ENCODE measurements at regions not wholly inside any gene's neighbourhood (a gene's known extent, or its start where the extent isn't known, plus 50 kb on each side); places are given as distances from the start of the nearest gene placed in this dataset.

GRCh38 chr20:57922706-57923105 lies 212.9 kb upstream of the PMEPA1 start:
- no peak for DNase-seq
- Histone ChIP-seq H3K27me3 (no peaks in the 10 kb centered on the region), H3K4me3 (no peak overlapping the region), H3K4me1 (no peaks in the 10 kb centered on the region), H3K9me3 (peaks cover 0 to 6% (median 2%) of the 10 kb centered on the region in 4 donors), H3K27ac (no peak overlapping the region), H3K36me3 (no peaks in the 10 kb centered on the region)
- intact Hi-C loops (cut with DNase I): no loop called here
- 73 to 78% methylated on average over 10 of the region's 10 CpGs for WGBS, 2 donors
- no peak for TF ChIP-seq POLR2AphosphoS5 (IDR thresholded peaks at IDR 0.05)
- TF ChIP-seq CTCF (IDR thresholded peaks at IDR 0.05): no peak
- TF ChIP-seq EP300 (IDR thresholded peaks at IDR 0.05): no peak
- TF ChIP-seq POLR2A (IDR thresholded peaks at IDR 0.05): no peak

DNA sequence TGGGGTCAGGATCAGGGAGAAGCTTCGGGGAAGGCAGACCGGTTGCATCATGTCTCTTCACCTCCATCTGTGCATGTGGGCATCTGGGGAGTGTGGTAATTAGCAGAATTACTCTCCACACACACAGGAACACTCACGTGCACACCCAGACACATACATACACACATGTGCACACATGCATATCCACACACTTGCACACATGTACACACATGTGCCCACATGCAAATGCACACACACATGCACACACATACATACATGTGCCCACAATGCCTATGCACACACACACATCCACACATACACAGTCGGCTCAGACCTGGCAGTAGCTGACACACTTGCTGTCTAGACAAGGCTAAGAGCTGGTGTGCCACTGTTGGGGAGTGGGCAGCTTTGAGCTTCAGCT lies 212.3 kb upstream of the PMEPA1 start:
- intact Hi-C loops (cut with DNase I): no loop called here
- 77 to 88% methylated on average over 4 of the region's 4 CpGs for WGBS, 2 donors
- H3K36me3 ChIP-seq: no peaks in the 10 kb centered on the region

GRCh38 chr20:57921676-57922075 lies 211.9 kb upstream of the PMEPA1 start:
- no peaks in the 10 kb centered on the region for H3K27me3 ChIP-seq
- DNase-seq: no peak
- TF ChIP-seq POLR2A (IDR thresholded peaks at IDR 0.05): no peak
- no peak for TF ChIP-seq CTCF (IDR thresholded peaks at IDR 0.05)
- TF ChIP-seq EP300 (IDR thresholded peaks at IDR 0.05): no peak
- no peak for TF ChIP-seq POLR2AphosphoS5 (IDR thresholded peaks at IDR 0.05)
- no peak overlapping the region for H3K4me3 ChIP-seq
- no peaks in the 10 kb centered on the region for H3K36me3 ChIP-seq
- H3K9me3 ChIP-seq: peaks cover 0 to 6% (median 2%) of the 10 kb centered on the region in 4 donors
- H3K4me1 ChIP-seq: no peaks in the 10 kb centered on the region
- no peak overlapping the region for H3K27ac ChIP-seq
- intact Hi-C loops (cut with DNase I): no loop called here
- 49 to 77% methylated on average over 8 of the region's 8 CpGs for WGBS, 2 donors

More for the DNA sequence above, 212.3 kb upstream of the PMEPA1 start:
- DNase-seq: no peak
- Histone ChIP-seq H3K27me3 (no peaks in the 10 kb centered on the region), H3K27ac (no peak overlapping the region), H3K4me1 (no peaks in the 10 kb centered on the region), H3K4me3 (no peak overlapping the region), H3K9me3 (peaks cover 0 to 6% (median 2%) of the 10 kb centered on the region in 4 donors)
- TF ChIP-seq POLR2AphosphoS5 (IDR thresholded peaks at IDR 0.05) (no peak), EP300 (IDR thresholded peaks at IDR 0.05) (no peak), POLR2A (IDR thresholded peaks at IDR 0.05) (no peak), CTCF (IDR thresholded peaks at IDR 0.05) (no peak)

- Histone ChIP-seq H3K4me3 (no peak overlapping the region), H3K36me3 (no peaks in the 10 kb centered on the region), H3K27ac (no peak overlapping the region), H3K27me3 (no peaks in the 10 kb centered on the region), H3K4me1 (no peaks in the 10 kb centered on the region), H3K9me3 (peaks cover 0 to 4% (median 0%) of the 10 kb centered on the region in 4 donors)
- TF ChIP-seq EP300 (IDR thresholded peaks at IDR 0.05): no peak
- no peak for TF ChIP-seq POLR2AphosphoS5 (IDR thresholded peaks at IDR 0.05)
- no peak for TF ChIP-seq POLR2A (IDR thresholded peaks at IDR 0.05)
- TF ChIP-seq CTCF (IDR thresholded peaks at IDR 0.05): no peak
- WGBS, 2 donors: 82 to 86% methylated on average over 6 of the region's 6 CpGs
- DNase-seq: no peak
- intact Hi-C loops (cut with DNase I): no loop called here
Measured at GRCh38 chr20:57920971-57921370, 211.2 kb upstream of the PMEPA1 start.

GRCh38 chr20:57919049-57919448 lies 209.2 kb upstream of the PMEPA1 start:
- DNase-seq: no peak
- H3K4me3 ChIP-seq: no peak overlapping the region
- WGBS, 2 donors: 16 to 61% methylated on average over 3 of the region's 3 CpGs
- H3K9me3 ChIP-seq: no peaks in the 10 kb centered on the region
- no peaks in the 10 kb centered on the region for H3K4me1 ChIP-seq
- no peaks in the 10 kb centered on the region for H3K36me3 ChIP-seq
- H3K27me3 ChIP-seq: no peaks in the 10 kb centered on the region
- TF ChIP-seq POLR2AphosphoS5 (IDR thresholded peaks at IDR 0.05): no peak
- intact Hi-C loops (cut with DNase I): no loop called here
- no peak overlapping the region for H3K27ac ChIP-seq
